HG03280 (cell line): ENCODE measurements at regions not wholly inside any gene's neighbourhood (a gene's known extent, or its start where the extent isn't known, plus 50 kb on each side); places are given as distances from the start of the nearest gene placed in this dataset.
"Not testable (repeated sequence)": the region's sequence is repeated elsewhere in the genome, so short reads cannot be mapped to it uniquely, and the experiment has no call there.

Experiments
- ATAC-seq: cut with Tn5 transposase; IDR thresholded peaks from one replicate; pipeline ENCODE4 v1.9.1; 2021; ENCODE audit warnings: mild to moderate bottlenecking, moderate library complexity; ENCODE audit not compliant: unreplicated experiment

- ATAC-seq, result no peak
Observed at GRCh38 chr4:155474758-155475157, 98.0 kb upstream of the MAP9 start.

GRCh38 chr4:155473420-155474095 is 96.8 kb upstream of the MAP9 start:
- no peak for ATAC-seq

- no peak for ATAC-seq
Observed at GRCh38 chr4:155468282-155468681, 91.5 kb upstream of the MAP9 start.

- no peak for ATAC-seq
Observed at GRCh38 chr4:155450676-155451075, 73.9 kb upstream of the MAP9 start.

- no peak for ATAC-seq
Observed at GRCh38 chr4:155445306-155445705, 68.5 kb upstream of the MAP9 start.

- no peak for ATAC-seq
Observed at GRCh38 chr4:155444721-155445120, 68.0 kb upstream of the MAP9 start.

GRCh38 chr4:155442267-155443105 is 65.7 kb upstream of the MAP9 start:
- peak; percentile 88 for ATAC-seq

GRCh38 chr4:155441475-155441874 is 64.7 kb upstream of the MAP9 start:
- no peak for ATAC-seq

GRCh38 chr4:155439760-155440159 is 63.0 kb upstream of the MAP9 start:
- ATAC-seq, result not testable (repeated sequence)

- no peak for ATAC-seq
Observed at GRCh38 chr4:155434904-155435303, 58.1 kb upstream of the MAP9 start.

- no peak for ATAC-seq
Observed at GRCh38 chr4:155434366-155434765, 57.6 kb upstream of the MAP9 start.

- ATAC-seq, result no peak
Observed at GRCh38 chr4:155433636-155434360, 57.0 kb upstream of the MAP9 start.

GRCh38 chr4:155430895-155431795 is 54.4 kb upstream of the MAP9 start:
- ATAC-seq, result no peak

- no peak for ATAC-seq
Observed at GRCh38 chr4:155428128-155428527, 51.4 kb upstream of the MAP9 start.

GRCh38 chr4:155426953-155427352 is 50.2 kb upstream of the MAP9 start:
- no peak for ATAC-seq
